Caco-2 (cell line): ENCODE measurements at regions not wholly inside any gene's neighbourhood (a gene's known extent, or its start where the extent isn't known, plus 50 kb on each side); places are given as distances from the start of the nearest gene placed in this dataset.

Experiments used
- BruUV-seq: library from RNA; stranded (reverse); fragments of 400-500 nt; replicated peaks from 2 replicates; lab custom pipeline; 2021; lab: Mats Ljungman, UMichigan
- CTCF ChIA-PET: fragments of 300-600 bp; sonication (Branson Sonifier 250); formaldehyde crosslinking; loops from one replicate; lab custom pipeline; 2022; ENCODE audit warnings: antibody characterized with exemption; lab: Charles Lee
- POLR2A ChIA-PET: fragments of 300-600 bp; sonication (Branson Sonifier 250); formaldehyde crosslinking; loops from one replicate; lab custom pipeline; 2022; ENCODE audit warnings: antibody characterized with exemption; lab: Charles Lee
- DNase-seq, 2 experiments: peaks; one replicate each; pipeline versions ENCODE4 v3.0.0 to v3.0.0-alpha.2; 2020 to 2022
- H3K27me3 ChIP-seq: replicated peaks from 2 replicates; pipeline ENCODE4 v1.6.0; 2011; ENCODE audit warnings: low read length; ENCODE audit not compliant: control insufficient read depth, insufficient read depth
- H3K36me3 ChIP-seq: 2 replicates; pipeline ENCODE4 v1.5.1; 2011; ENCODE audit warnings: low read length; ENCODE audit not compliant: control insufficient read depth, insufficient read depth
- H3K4me1 ChIP-seq: fragments of 250-450 bp; sonication (Bioruptor Pico); 2 replicates; pipeline ENCODE4 v1.5.1; 2020; ENCODE audit warnings: mild to moderate bottlenecking
- H3K4me3 ChIP-seq: 2 replicates; pipeline ENCODE4 v1.5.1; 2011; ENCODE audit warnings: low read depth, mild to moderate bottlenecking, control low read depth, low read length
- H3K9me3 ChIP-seq: fragments of 250-450 bp; sonication (Bioruptor Pico); 2 replicates; pipeline ENCODE4 v1.5.1; 2020; ENCODE audit warnings: mild to moderate bottlenecking, moderate library complexity
- H3K27ac Mint-ChIP-seq: one replicate; pipeline ENCODE4 v1.8.0; 2022; ENCODE audit warnings: mixed read lengths; ENCODE audit not compliant: unreplicated experiment
- H3K27me3 Mint-ChIP-seq: one replicate; pipeline ENCODE4 v1.8.0; 2022; ENCODE audit warnings: mixed read lengths; ENCODE audit not compliant: insufficient read depth, unreplicated experiment
- H3K36me3 Mint-ChIP-seq: one replicate; pipeline ENCODE4 v1.8.0; 2022; ENCODE audit warnings: mild to moderate bottlenecking, mixed read lengths; ENCODE audit not compliant: insufficient read depth, unreplicated experiment
- H3K4me1 Mint-ChIP-seq: one replicate; pipeline ENCODE4 v1.8.0; 2022; ENCODE audit warnings: low read depth, mixed read lengths; ENCODE audit not compliant: unreplicated experiment
- H3K4me3 Mint-ChIP-seq: one replicate; pipeline ENCODE4 v1.8.0; 2022; ENCODE audit warnings: mild to moderate bottlenecking, moderate library complexity, mixed read lengths; ENCODE audit not compliant: unreplicated experiment
- H3K9me3 Mint-ChIP-seq: one replicate; pipeline ENCODE4 v1.8.0; 2022; ENCODE audit warnings: mixed read lengths; ENCODE audit not compliant: unreplicated experiment
- CTCF ChIP-seq, 2 experiments: fragments of 200-600 bp in 1 of 2; IDR thresholded peaks; 1 replicate in 1 of 2; 2 replicates in 1 of 2; pipeline versions ENCODE4 v1.5.1 to v1.8.0; 2011 to 2022; ENCODE audit warnings: antibody characterized with exemption in 1 of 2, control low read depth in 1 of 2, inconsistent platforms in 1 of 2, low read depth in 1 of 2, low read length in 1 of 2, mild to moderate bottlenecking in 1 of 2, moderate library complexity in 1 of 2; ENCODE audit not compliant: insufficient read depth in 1 of 2, severe bottlenecking in 1 of 2, unreplicated experiment in 1 of 2
- intact Hi-C: fragments of 100-400 bp; cut with micrococcal nuclease; formaldehyde crosslinking; loops from one replicate; pipeline ENCODE4 v1.10.0; 2022; ENCODE audit not compliant: unreplicated experiment

GRCh38 chr12:125255935-125256633, 190.8 kb downstream of the AACS start:
- peaks cover 15% of the 10 kb centered on the region for H3K27me3 Mint-ChIP-seq

DNA sequence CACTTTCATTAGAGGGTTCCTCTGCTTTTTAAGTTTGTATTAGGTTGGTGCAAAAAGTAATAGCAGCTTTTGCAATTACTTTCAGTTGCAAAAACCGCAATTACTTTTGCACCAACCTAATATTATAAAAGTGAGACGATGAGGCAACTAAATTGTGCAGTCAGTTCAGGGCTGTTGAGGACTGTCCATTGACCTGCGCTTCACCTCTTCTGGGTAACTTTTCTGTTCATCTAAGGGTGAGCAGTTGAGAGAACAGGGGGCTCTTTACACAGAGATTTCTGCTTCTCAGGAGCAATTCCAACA, 191.3 kb downstream of the AACS start:
- Mint-ChIP-seq H3K9me3 (no peaks in the 10 kb centered on the region), H3K36me3 (no peaks in the 10 kb centered on the region), H3K27me3 (peaks cover 19% of the 10 kb centered on the region), H3K27ac (no peak overlapping the region), H3K4me1 (no peaks in the 10 kb centered on the region), H3K4me3 (no peak overlapping the region)
- TF ChIP-seq CTCF (IDR thresholded peaks at IDR 0.05; ENCODE audit: insufficient read depth in 1 of 2, low read depth in 1 of 2, low read length in 1 of 2, severe bottlenecking in 1 of 2, unreplicated experiment in 1 of 2) = no peak
- BruUV-seq = no TSS peak
- CTCF ChIA-PET = no interaction called here
- Histone ChIP-seq H3K4me1 (no peaks in the 10 kb centered on the region), H3K4me3 (no peak overlapping the region), H3K27me3 (no peaks in the 10 kb centered on the region; the same call in 1 of the 2 replicates), H3K36me3 (no peaks in the 10 kb centered on the region), H3K9me3 (no peaks in the 10 kb centered on the region)
- no peak for DNase-seq
- POLR2A ChIA-PET = no interaction called here
- intact Hi-C loops = no loop called here

More at GRCh38 chr12:125255935-125256633, 190.8 kb downstream of the AACS start:
- H3K9me3 Mint-ChIP-seq = no peaks in the 10 kb centered on the region
- Histone ChIP-seq H3K4me3 (no peak overlapping the region), H3K27me3 (no peaks in the 10 kb centered on the region; the same call in 1 of the 2 replicates), H3K9me3 (no peaks in the 10 kb centered on the region), H3K4me1 (no peaks in the 10 kb centered on the region), H3K36me3 (no peaks in the 10 kb centered on the region)
- TF ChIP-seq CTCF (IDR thresholded peaks at IDR 0.05; ENCODE audit: insufficient read depth in 1 of 2, low read depth in 1 of 2, low read length in 1 of 2, severe bottlenecking in 1 of 2, unreplicated experiment in 1 of 2) = no peak
- intact Hi-C loops = no loop called here
- H3K36me3 Mint-ChIP-seq = no peaks in the 10 kb centered on the region
- no TSS peak for BruUV-seq
- no peak overlapping the region for H3K27ac Mint-ChIP-seq
- ChIA-PET CTCF (no interaction called here), POLR2A (no interaction called here)
- no peak overlapping the region for H3K4me3 Mint-ChIP-seq
- DNase-seq = no peak
- no peaks in the 10 kb centered on the region for H3K4me1 Mint-ChIP-seq

DNA sequence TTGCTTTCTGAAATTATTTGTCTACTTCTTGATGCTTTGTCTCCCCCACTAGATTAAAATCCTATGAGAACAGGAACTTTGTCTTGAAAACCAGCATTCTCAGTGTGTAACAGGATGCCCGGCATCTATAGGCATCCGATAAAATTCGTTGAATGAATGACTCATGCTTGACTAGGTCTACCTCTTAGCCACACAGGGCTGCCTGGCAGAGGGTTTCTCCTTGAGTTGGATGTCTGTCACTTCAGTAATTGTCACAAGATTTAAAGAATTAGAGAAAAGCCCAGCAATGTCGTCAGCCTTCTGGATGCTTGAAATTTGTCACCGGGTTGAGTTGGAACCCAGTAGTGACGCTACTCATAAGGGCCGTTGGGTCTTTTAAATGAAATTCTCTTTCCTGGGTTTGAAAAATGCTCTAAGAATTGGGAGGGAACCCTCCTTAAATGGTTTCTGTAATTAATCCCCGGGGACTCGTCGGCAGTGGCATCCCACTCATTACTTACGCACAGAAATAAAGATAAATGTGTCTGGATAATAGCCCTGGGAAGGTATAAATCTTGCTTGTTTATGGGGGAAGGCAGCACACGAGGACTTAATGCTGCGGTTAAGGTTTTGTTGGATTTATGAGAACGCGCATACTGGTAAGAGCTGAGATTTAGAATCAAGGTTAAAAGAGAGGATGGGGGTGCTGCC, 194.1 kb downstream of the AACS start:
- CTCF ChIA-PET = no interaction called here
- H3K27me3 ChIP-seq = no peaks in the 10 kb centered on the region
- no peaks in the 10 kb centered on the region for H3K36me3 Mint-ChIP-seq

More for the DNA sequence above, 194.1 kb downstream of the AACS start:
- POLR2A ChIA-PET = no interaction called here
- no peak overlapping the region for H3K27ac Mint-ChIP-seq
- H3K27me3 Mint-ChIP-seq = peaks cover 20% of the 10 kb centered on the region
- no peaks in the 10 kb centered on the region for H3K36me3 ChIP-seq
- H3K4me3 ChIP-seq = no peak overlapping the region
- no peaks in the 10 kb centered on the region for H3K4me1 Mint-ChIP-seq
- no TSS peak for BruUV-seq
- no peaks in the 10 kb centered on the region for H3K9me3 Mint-ChIP-seq
- H3K4me3 Mint-ChIP-seq = no peak overlapping the region
- peaks cover 7% of the 10 kb centered on the region for H3K9me3 ChIP-seq
- no peak for TF ChIP-seq CTCF (IDR thresholded peaks at IDR 0.05; ENCODE audit: insufficient read depth in 1 of 2, low read depth in 1 of 2, low read length in 1 of 2, severe bottlenecking in 1 of 2, unreplicated experiment in 1 of 2)
- H3K4me1 ChIP-seq = no peaks in the 10 kb centered on the region
- DNase-seq = no peak
- intact Hi-C loops = no loop called here
